ENCODE measurements at regions not wholly inside any gene's neighbourhood (a gene's known extent, or its start where the extent isn't known, plus 50 kb on each side); places are given as distances from the start of the nearest gene placed in this dataset.

GRCh38 chr14:26996246-26996645, 398.4 kb upstream of the NOVA1 start:
- TF ChIP-seq, protein P1, sequence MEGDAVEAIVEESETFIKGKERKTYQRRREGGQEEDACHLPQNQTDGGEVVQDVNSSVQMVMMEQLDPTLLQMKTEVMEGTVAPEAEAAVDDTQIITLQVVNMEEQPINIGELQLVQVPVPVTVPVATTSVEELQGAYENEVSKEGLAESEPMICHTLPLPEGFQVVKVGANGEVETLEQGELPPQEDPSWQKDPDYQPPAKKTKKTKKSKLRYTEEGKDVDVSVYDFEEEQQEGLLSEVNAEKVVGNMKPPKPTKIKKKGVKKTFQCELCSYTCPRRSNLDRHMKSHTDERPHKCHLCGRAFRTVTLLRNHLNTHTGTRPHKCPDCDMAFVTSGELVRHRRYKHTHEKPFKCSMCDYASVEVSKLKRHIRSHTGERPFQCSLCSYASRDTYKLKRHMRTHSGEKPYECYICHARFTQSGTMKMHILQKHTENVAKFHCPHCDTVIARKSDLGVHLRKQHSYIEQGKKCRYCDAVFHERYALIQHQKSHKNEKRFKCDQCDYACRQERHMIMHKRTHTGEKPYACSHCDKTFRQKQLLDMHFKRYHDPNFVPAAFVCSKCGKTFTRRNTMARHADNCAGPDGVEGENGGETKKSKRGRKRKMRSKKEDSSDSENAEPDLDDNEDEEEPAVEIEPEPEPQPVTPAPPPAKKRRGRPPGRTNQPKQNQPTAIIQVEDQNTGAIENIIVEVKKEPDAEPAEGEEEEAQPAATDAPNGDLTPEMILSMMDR (IDR thresholded peaks at IDR 0.05; ENCODE audit: insufficient read depth, low read depth, low read length) = no peak
- no peak for TF ChIP-seq EZH2 (IDR thresholded peaks at IDR 0.05; ENCODE audit: insufficient read depth, low read length)
